Adrenal gland (tissue), 5 donors: ENCODE measurements at regions not wholly inside any gene's neighbourhood (a gene's known extent, or its start where the extent isn't known, plus 50 kb on each side); places are given as distances from the start of the nearest gene placed in this dataset.

Experiments
- POLR2A ChIP-seq, 2 donors: fragments of 450-650 bp; IDR thresholded peaks; one replicate each; pipeline ENCODE4 v1.6.1; 2017; ENCODE audit warnings: antibody characterized with exemption in 2 of 2, mild to moderate bottlenecking in 2 of 2, moderate library complexity in 1 of 2
- TF ChIP-seq, protein P1 (sequence below), 6 experiments: fragments of 450-650 bp in 4 of 6; fragments of 200-600 bp in 2 of 6; sonication (generic) in 1 of 6; IDR thresholded peaks; 1 replicate in 5 of 6; 2 replicates in 1 of 6; pipeline versions ENCODE4 v1.5.1 to v1.8.0; 2016 to 2021; ENCODE audit warnings: antibody characterized with exemption in 6 of 6, mild to moderate bottlenecking in 2 of 6, moderate library complexity in 1 of 6
- donor health status: DM: no; HTN: no; CAD: no.

DNA sequence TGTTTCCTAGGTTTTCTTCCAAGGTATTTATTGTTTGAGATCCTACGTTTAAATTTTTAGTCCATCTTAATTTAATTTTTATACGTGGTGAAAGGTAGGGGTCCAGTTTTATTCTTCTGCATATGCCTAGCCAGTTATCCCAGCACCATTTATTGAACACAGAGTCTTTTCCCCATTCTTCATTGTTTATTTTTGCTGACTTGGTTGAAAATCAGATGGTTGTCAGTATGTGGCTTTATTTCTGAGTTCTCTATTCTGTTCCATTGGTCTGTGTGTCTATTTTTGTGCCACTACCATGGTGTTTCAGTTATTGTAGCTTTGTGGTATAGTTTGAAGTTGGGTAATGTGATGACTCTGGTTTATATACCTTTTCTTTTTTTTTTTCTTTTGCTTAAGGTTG is 753.0 kb upstream of the GOT2 start:
- TF ChIP-seq POLR2A (IDR thresholded peaks at IDR 0.05): no peak
- TF ChIP-seq, protein P1, sequence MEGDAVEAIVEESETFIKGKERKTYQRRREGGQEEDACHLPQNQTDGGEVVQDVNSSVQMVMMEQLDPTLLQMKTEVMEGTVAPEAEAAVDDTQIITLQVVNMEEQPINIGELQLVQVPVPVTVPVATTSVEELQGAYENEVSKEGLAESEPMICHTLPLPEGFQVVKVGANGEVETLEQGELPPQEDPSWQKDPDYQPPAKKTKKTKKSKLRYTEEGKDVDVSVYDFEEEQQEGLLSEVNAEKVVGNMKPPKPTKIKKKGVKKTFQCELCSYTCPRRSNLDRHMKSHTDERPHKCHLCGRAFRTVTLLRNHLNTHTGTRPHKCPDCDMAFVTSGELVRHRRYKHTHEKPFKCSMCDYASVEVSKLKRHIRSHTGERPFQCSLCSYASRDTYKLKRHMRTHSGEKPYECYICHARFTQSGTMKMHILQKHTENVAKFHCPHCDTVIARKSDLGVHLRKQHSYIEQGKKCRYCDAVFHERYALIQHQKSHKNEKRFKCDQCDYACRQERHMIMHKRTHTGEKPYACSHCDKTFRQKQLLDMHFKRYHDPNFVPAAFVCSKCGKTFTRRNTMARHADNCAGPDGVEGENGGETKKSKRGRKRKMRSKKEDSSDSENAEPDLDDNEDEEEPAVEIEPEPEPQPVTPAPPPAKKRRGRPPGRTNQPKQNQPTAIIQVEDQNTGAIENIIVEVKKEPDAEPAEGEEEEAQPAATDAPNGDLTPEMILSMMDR (IDR thresholded peaks at IDR 0.05): no peak
